ENCODE measurements at regions not wholly inside any gene's neighbourhood (a gene's known extent, or its start where the extent isn't known, plus 50 kb on each side); places are given as distances from the start of the nearest gene placed in this dataset.

DNA sequence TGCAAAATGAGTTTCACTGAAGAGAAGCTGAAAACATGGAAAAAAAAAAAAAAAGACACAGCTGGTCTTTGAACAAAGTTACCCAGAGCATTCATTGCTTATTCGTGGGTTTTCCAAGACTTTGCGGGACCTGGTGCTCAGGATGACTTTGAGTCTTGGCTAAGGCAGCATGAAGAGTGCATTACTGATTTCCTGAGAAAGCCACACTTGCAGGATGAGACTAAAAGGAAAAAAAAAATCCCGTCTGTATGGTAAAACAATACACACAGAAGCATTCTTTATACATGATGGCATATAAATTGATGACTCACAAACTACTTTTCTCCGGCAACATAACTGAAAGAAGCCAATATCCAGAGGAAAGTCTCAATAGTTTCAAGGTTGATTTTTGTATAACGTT, 195.4 kb downstream of the SPP2 start:
- H3K4me3 ChIP-seq (ENCODE audit: low read length), result no peak overlapping the region
- TF ChIP-seq, protein P1, sequence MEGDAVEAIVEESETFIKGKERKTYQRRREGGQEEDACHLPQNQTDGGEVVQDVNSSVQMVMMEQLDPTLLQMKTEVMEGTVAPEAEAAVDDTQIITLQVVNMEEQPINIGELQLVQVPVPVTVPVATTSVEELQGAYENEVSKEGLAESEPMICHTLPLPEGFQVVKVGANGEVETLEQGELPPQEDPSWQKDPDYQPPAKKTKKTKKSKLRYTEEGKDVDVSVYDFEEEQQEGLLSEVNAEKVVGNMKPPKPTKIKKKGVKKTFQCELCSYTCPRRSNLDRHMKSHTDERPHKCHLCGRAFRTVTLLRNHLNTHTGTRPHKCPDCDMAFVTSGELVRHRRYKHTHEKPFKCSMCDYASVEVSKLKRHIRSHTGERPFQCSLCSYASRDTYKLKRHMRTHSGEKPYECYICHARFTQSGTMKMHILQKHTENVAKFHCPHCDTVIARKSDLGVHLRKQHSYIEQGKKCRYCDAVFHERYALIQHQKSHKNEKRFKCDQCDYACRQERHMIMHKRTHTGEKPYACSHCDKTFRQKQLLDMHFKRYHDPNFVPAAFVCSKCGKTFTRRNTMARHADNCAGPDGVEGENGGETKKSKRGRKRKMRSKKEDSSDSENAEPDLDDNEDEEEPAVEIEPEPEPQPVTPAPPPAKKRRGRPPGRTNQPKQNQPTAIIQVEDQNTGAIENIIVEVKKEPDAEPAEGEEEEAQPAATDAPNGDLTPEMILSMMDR (conservative IDR thresholded peaks at IDR 0.05; ENCODE audit: low read length), result no peak
- DNase-seq (ENCODE audit: low read depth), result peak; percentile 88

DNA sequence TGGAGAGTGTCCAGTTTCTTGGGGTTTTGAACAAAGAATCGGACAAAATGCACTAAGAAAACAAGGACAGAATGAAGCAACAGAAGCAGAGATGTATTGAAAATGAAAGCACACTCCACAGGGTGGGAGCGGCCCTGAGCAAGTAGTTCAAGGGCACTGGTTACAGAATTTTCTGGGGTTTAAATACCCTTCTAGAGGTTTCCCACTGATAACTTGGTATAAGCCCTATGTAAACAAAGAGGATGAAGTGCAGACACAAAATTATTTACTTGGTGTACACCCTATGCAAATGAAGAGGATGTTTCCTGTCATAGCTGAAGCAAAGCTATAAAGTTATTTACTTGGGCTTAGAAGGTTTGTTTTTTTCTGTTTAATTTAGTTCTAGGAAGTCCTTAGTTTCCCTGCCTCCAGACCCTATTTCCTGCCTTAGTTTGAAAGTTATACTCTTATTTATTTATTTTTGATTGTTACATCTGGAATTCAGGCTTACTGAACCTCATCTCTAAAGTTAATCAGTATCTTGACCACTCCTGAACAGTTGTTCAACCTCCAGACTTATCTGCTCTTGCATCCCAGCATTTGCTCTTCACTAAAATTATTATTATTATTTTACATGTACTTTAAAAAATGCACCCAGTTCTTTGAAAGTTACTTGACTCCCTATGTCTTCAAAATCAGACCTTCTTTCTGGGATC, 193.5 kb downstream of the SPP2 start:
- H3K4me3 ChIP-seq (ENCODE audit: low read length), result peak overlapping the region; percentile 8; the same call in 1 of the 2 replicates
- no peak for DNase-seq (ENCODE audit: low read depth)
- TF ChIP-seq, protein P1 (conservative IDR thresholded peaks at IDR 0.05; ENCODE audit: low read length), result no peak

DNA sequence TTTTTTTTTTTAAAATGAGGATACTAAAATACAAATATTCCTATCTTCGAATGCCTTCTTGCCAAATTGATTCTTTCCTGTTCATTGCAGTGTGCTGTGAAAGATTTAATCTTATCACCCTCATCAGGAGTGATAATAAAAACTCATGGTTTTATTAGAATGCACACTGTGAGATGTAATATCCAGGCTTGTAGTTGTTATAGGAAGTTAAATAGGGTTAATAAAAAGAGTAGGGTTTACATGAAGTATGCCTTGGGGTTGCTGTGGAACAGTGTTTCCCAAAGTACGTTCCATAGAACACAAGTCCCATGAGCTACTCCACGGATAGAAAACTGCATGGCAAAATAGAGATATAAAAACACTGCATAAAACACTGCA, 191.9 kb downstream of the SPP2 start:
- TF ChIP-seq, protein P1 (conservative IDR thresholded peaks at IDR 0.05; ENCODE audit: low read length), result no peak
- no peak overlapping the region for H3K4me3 ChIP-seq (ENCODE audit: low read length)
- no peak for DNase-seq (ENCODE audit: low read depth)

DNA sequence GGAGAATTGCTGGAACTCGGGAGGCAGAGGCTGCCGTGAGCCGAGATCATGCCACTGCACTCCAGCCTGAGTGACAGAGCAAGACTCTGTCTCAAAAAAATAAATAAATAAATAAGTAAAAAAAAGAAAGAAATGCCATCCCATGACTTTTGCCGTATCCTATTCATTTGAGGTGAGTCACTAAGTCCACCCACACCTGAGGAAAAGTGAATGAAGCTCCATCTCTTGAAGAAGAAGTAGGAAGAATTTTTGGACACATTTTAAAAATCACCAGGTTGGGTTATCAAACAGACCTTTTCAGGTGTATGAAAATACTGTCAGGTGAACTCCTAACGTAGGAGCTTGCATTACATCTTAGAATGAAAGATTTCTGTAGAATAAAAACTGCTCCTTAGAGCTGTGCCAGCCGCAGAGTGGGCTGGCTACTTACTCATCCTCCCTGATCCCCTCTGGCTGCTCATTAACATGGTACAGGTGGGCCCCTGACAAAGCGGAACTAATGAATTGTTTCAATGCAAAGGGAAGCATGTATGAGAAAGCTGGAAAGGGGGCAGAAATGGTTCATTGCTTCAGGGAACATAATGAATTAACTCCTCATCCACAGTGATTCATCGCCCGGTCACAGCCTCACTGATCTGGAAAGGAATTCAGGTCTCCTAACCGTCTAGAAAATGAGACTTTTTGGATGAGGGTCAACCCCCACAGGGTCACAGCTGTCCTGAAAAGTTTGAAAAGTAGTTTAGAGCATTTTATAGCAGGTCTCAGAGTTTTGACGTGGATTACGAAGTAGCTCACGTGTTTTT, 191.4 kb downstream of the SPP2 start:
- TF ChIP-seq, protein P1 (conservative IDR thresholded peaks at IDR 0.05; ENCODE audit: low read length), result no peak
- no peak overlapping the region for H3K4me3 ChIP-seq (ENCODE audit: low read length)
- DNase-seq (ENCODE audit: low read depth), result peak; percentile 63

DNA sequence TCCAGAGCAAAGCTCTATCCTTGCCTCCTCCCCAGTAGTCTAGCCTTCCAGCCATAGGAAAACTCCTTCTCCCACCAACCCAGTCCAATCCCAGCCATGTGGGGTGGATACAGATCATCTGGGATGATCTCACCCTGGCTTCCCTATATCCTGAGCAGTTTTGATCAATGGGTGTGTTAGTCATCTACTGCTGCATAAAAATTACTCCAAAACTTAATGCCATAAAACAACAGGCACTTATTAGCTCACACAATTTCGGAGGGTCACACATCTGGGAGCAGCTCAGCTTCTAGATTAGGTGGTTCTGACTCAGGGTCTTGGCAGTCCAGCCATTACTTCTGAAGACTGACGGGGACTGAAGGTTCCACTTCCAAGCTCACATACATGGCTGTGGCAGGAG, 190.4 kb downstream of the SPP2 start:
- no peak overlapping the region for H3K4me3 ChIP-seq (ENCODE audit: low read length)
- TF ChIP-seq, protein P1 (conservative IDR thresholded peaks at IDR 0.05; ENCODE audit: low read length), result no peak
- DNase-seq (ENCODE audit: low read depth), result peak; percentile 80

DNA sequence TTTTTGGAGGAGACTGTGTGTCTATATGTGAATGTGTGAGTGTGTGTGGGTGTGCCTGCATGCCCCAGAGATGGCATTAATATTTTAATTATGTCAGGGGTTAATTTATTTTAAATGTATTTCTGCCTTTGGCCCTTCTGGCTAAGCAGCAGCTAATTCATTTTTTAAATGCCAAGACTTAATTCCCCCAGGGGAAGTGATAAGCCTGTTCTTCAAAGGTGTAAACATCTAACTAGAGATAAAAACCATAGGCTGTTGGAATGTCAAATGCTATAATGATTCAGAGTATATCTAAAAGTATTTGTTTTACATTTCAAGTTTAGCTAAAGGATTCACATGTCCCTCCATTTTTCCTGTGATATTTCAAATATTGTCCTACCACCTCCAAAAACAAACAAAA, 184.7 kb downstream of the SPP2 start:
- no peak overlapping the region for H3K4me3 ChIP-seq (ENCODE audit: low read length)
- no peak for DNase-seq (ENCODE audit: low read depth)
- TF ChIP-seq, protein P1 (conservative IDR thresholded peaks at IDR 0.05; ENCODE audit: low read length), result no peak

DNA sequence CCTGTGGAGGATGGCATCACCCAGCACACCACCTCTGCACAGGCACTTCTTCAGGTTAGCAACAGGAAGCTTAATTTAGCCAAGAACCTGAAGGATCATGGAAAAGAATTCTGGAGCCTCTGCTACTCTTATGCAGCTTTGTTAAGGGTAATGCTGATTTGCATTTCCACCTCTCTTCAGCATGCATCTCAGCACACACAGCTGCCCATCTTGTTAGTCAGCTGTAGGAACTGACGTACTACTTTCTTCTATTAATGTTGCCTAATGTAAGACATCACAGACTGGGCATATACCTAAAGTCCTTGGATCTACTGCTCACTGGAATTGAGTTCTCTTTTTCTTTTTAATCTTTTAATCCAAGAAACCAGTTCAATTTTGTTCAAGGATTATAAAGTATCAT, 181.0 kb downstream of the SPP2 start:
- TF ChIP-seq, protein P1 (conservative IDR thresholded peaks at IDR 0.05; ENCODE audit: low read length), result no peak
- no peak overlapping the region for H3K4me3 ChIP-seq (ENCODE audit: low read length)
- no peak for DNase-seq (ENCODE audit: low read depth)

Measured in AG10803 (cell line).